ENCODE measurements at regions not wholly inside any gene's neighbourhood (a gene's known extent, or its start where the extent isn't known, plus 50 kb on each side); places are given as distances from the start of the nearest gene placed in this dataset.

DNA sequence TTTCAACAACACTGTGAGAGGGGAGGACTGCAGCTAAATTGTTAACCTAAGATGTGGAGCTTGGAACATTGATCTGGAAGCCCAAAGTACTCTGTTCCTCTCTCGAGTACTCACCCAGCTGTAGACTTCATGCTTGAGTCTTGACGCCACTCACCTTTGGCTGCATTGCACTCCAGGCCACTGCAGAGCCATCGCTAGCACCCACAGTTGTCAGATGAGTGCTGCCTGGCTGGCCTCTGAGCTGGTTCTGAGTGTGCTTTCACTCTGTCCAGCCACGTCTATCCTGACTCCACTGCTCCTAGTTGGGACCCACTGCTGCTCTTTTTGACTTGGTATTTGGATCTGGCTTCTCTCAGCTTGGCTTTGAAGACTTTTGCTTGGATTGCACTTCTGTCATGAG, 552.1 kb downstream of the DCDC2C start:
- DNase-seq (ENCODE audit: low spot score): no peak

DNA sequence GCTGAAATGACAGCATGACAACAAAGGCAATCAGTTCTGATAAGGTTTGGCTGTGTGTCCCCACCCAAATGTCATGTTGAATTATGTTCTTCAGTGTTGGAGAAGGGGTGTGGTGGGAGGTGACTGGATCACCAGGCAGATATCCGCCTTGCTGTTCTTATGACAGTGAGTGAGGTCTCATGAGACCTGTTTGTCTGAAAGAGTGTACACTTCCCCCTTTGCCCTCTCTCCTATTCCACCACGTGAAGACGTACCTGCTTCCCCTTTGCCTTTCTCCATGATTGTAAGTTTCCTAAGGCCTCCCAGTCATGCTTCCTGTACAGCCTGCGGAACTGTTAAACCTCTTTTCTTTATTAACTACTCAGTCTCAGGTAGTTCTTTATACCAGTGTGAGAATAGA, 553.0 kb downstream of the DCDC2C start:
- no peak for DNase-seq (ENCODE audit: low spot score)

DNA sequence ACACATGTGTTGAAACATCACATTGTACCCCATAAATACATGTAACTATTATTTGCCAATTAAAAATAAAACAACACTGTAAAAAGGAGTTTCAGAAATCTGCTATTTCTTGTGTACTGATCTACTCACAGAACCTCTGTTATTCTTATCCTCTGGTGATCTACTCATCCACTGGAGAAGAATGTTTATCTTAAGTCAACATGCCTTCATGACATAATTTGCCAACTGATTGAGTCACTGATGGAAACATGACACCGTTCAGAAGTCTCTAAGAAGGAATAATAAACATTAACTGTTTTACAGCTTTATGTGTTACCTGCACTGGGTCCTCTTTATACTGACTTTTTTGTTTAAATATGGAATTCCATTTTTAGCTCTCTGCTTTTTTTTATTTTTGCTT, 555.2 kb downstream of the DCDC2C start:
- no peak for DNase-seq (ENCODE audit: low spot score)

- DNase-seq (ENCODE audit: low spot score): no peak
Measured at GRCh38 chr2:4265936-4266335, 562.6 kb downstream of the DCDC2C start.

DNA sequence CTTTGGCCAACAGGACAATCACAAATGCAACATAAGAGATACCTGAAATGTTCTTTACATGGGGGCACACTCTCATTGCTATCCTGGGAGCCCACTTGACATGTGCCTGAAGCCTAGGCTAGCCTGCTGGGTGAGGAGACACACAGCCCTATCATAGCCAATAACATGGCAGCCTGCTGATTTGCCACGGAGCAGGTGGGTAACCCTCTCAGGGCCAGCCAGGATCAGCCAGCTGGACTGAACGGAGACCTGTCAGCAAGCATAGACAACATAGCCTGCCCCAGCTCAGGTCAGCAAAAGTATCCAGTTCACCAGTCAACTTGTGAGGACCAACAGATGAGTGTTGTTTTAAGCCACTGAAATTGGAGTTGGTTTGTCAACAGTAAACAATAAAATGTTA, 566.5 kb downstream of the DCDC2C start:
- no peak for DNase-seq (ENCODE audit: low spot score)

- no peak for DNase-seq (ENCODE audit: low spot score)
Measured at GRCh38 chr2:4272261-4272858, 569.0 kb downstream of the DCDC2C start.

- no peak for DNase-seq (ENCODE audit: low spot score)
Measured at GRCh38 chr2:4278392-4278791, 575.0 kb downstream of the DCDC2C start.

- no peak for DNase-seq (ENCODE audit: low spot score)
Measured at GRCh38 chr2:4279431-4279830, 576.1 kb downstream of the DCDC2C start.

DNA sequence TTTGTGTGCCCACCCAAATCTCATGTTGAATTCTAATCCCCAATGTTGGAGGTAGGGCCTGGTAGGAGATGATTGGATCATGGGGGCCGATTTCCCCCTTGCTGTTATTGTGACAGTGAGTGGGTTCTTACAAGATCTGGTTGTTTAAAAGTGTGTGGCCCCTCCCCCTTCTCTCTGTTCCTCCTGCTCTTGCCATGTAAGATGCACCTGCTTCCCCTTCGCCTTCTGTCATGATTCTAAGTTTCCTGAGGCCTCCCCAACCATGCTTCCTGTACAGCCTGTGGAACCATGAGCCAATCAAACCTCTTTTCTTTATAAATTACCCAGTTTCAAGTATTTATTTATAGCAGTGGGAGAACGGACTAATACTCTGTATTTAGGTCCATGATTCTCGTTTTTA, 588.1 kb downstream of the DCDC2C start:
- no peak for DNase-seq (ENCODE audit: low spot score)

DNA sequence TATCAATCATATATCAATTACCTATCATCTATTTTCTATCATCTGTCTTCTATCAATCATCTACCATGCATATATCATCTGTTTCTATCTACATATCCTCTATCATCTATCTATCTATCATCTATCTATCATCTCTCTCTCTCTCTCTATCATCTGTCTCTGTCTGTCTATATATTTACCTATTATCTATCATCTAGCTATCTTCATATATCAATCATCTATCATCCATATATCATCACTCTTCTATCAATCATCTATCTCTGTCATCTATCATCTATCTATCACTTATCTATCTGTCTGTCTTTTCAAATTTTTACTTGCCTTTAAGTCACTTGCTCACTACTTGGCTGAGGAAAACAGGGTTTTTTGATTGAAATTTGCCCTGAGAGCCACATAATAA, 592.3 kb downstream of the DCDC2C start:
- DNase-seq (ENCODE audit: low spot score): no peak

GRCh38 chr2:4300616-4301015, 597.2 kb downstream of the DCDC2C start:
- DNase-seq (ENCODE audit: low spot score): no peak

DNA sequence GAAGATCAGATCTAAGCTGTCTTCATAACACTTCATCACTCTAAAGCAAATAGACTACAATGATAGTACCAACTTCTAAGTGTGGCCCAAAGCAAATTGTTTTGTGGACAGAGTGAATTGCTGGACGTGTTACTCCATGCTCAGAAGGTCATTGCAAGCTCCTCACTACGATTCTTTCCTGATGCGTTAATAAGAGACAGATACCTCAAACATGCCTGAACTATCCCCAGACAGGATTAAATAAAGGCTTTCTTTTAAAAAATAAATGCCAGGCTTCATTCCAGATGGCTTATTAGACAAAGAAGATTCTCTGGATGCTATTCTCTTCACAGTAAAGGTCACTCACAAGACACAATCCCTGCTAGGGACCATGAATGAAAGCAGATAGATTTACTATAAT, 621.2 kb downstream of the DCDC2C start:
- DNase-seq (ENCODE audit: low spot score): no peak

GRCh38 chr2:4336864-4337263, 633.5 kb downstream of the DCDC2C start:
- DNase-seq (ENCODE audit: low spot score): no peak

DNA sequence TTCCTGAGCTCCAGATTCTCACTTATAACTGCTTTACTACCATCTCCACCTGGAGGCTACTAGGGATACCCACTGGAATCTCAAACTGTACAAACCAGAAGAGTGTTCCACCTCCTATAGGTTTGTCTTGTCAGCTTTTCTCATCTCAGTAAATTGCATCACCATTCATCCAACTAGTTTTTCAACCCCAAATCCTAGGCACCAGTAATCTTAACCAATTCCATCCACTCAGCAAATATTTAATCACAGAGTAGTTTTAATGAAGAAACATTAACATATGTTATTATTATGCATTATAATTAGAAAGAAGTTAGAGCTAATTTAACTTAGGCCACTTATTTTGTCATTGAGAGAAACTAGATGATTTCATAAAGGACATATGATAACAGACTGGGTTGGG, 635.0 kb downstream of the DCDC2C start:
- no peak for DNase-seq (ENCODE audit: low spot score)

- no peak for DNase-seq (ENCODE audit: low spot score)
Measured at GRCh38 chr2:4340536-4340935, 637.2 kb downstream of the DCDC2C start.

GRCh38 chr2:4346628-4347027, 643.3 kb downstream of the DCDC2C start:
- DNase-seq (ENCODE audit: low spot score): no peak

DNA sequence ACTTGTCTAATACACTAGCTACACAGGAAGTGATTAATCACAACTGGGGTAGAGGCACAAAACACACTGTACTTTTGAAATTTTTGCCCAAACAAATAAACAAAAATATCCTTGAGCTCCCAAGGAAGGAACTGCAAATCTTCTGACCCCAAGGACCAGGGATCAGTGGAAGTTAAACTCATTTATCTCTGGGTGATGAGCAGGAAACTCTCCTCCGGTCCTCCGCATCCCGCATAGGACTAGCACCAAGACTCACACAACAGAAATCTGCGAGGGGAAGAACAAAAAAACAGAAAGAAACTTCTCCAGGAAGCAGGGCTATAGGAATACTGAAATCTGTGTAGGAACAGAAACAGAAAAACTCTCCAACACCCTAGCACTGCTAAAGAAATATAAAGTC, 650.3 kb downstream of the DCDC2C start:
- DNase-seq (ENCODE audit: low spot score): no peak

DNA sequence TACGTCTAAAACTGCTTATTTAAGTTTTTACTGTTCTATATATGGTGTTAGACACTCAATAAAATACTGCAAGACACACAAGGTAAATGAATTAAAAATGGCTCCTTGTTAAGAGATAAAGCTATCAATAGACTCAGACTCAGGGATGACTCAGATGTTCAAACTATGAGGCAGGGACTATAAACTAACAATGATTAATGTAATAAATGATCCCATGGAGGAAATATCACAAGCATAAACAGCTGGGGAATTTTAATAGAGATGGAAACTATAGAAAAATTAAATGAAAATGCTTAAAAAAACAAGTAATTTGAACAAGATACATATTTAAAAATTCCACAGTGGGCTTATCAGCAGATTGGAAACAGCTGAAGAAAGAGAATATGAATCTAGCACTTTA, 650.8 kb downstream of the DCDC2C start:
- DNase-seq (ENCODE audit: low spot score): no peak

DNA sequence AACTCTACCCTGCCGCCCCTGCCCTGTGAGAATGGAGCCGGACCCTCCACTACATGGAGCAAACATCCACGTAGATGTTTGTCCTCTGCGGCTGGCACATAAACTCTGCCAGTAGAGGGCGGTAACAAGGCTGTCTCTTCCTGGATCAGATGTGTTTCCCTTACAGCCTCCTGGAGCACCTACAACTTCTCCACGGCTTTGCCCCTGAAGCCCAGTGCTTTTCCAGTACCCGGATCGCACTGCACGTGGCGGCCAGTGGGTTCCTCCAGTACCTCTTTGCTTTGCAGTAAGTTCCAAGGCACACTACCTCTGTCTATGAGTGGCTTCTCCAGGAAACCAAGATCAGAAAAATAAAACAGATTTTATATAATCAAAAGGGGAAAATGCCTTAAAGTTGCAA, 651.3 kb downstream of the DCDC2C start:
- DNase-seq (ENCODE audit: low spot score): no peak

GRCh38 chr2:4356109-4356508, 652.7 kb downstream of the DCDC2C start:
- DNase-seq (ENCODE audit: low spot score): no peak

DNA sequence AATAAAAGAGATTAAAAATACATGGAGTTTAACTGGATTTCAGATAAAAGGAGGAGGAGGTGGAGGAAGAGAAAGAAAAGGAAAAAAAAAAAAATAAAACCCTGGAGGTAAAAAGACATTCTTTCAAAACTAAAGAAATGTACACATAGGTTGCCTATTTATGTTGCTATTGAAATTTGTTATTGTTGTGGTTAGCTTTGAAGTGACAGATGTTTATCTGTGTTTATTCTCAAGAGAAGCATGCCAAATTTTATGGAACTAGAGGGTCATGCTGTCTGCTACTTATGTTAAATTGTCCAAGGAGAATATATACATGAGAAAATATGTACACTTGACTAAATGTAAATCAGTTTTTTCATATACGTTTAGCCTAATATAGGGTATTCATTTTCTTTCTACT, 653.2 kb downstream of the DCDC2C start:
- no peak for DNase-seq (ENCODE audit: low spot score)

GRCh38 chr2:4357121-4357520, 653.7 kb downstream of the DCDC2C start:
- no peak for DNase-seq (ENCODE audit: low spot score)

DNA sequence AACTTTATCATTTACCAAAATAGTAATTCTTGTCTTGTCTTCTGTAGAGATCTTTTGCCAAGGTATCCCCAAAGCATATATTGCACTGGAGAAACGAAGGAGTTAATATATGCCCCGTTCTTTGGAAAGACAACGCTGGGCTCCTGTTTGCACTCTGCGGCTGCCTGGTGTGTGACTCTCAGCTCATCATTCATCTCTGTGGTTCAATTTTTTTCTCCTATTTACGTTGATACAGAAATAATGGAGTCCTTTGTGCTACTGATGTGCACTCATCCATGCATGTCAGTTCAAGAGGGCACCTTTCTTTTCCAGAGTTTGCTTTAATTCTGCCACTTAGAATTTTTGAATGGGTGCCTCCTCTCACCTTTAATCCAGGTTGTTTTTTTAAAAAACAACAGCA, 655.5 kb downstream of the DCDC2C start:
- no peak for DNase-seq (ENCODE audit: low spot score)

GRCh38 chr2:4368907-4369306, 665.5 kb downstream of the DCDC2C start:
- DNase-seq (ENCODE audit: low spot score): no peak
